Activated naive CD4-positive, alpha-beta T cell treated with anti-CD3 and anti-CD28 coated beads for 36 hours (primary cell): ENCODE measurements at regions not wholly inside any gene's neighbourhood (a gene's known extent, or its start where the extent isn't known, plus 50 kb on each side); places are given as distances from the start of the nearest gene placed in this dataset.

Experiments
- CTCF ChIA-PET: fragments of 350-600 bp; sonication (Branson Sonifier 250); formaldehyde crosslinking; loops from one replicate; lab custom pipeline; 2021; ENCODE audit warnings: antibody characterized with exemption; lab: Charles Lee
- DNase-seq: peaks from one replicate; pipeline ENCODE4 v3.0.0-alpha.2; 2020
- H3K27ac Mint-ChIP-seq: one replicate; pipeline ENCODE4 v1.8.0; 2021; ENCODE audit warnings: mild to moderate bottlenecking, mixed read lengths
- H3K27me3 Mint-ChIP-seq: one replicate; pipeline ENCODE4 v1.8.0; 2021; ENCODE audit warnings: low read depth, mixed read lengths
- H3K36me3 Mint-ChIP-seq: one replicate; pipeline ENCODE4 v1.8.0; 2021; ENCODE audit warnings: low read depth, mixed read lengths
- H3K4me1 Mint-ChIP-seq: one replicate; pipeline ENCODE4 v1.8.0; 2021; ENCODE audit warnings: low read depth, mixed read lengths
- H3K4me3 Mint-ChIP-seq: one replicate; pipeline ENCODE4 v1.8.0; 2021; ENCODE audit warnings: mild to moderate bottlenecking, moderate library complexity, mixed read lengths
- H3K9me3 Mint-ChIP-seq: one replicate; pipeline ENCODE4 v1.8.0; 2021; ENCODE audit warnings: mixed read lengths
- intact Hi-C: fragments of 100-400 bp; cut with micrococcal nuclease; formaldehyde crosslinking; loops from one replicate; pipeline ENCODE4 v1.15.1; 2023

GRCh38 chrX:69080855-69081465 is 84.3 kb downstream of the PJA1 start:
- H3K4me1 Mint-ChIP-seq = no peaks in the 10 kb centered on the region
- no peak overlapping the region for H3K4me3 Mint-ChIP-seq
- intact Hi-C loops = no loop called here
- H3K27me3 Mint-ChIP-seq = no peaks in the 10 kb centered on the region
- no peak for DNase-seq
- no peaks in the 10 kb centered on the region for H3K36me3 Mint-ChIP-seq
- H3K9me3 Mint-ChIP-seq = no peaks in the 10 kb centered on the region
- H3K27ac Mint-ChIP-seq = no peak overlapping the region
- CTCF ChIA-PET = no interaction called here

DNA sequence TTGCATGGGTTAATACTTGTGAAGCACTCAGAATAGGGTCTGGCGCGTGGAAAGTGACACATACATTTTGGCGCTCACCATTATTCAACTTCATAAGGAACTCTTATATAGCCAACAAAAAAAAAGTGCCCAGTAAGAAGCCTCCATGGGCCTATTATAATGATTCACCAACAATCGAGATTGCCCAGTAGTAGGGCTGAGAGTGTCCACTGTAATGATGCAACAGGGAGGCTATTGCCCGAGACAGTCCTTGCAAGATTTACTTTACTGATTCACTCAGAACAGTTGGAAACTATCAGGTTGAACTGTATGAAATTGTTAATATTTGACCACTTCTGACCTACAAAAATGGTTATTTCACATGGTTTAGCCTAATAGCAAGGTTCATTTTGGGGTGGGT is 86.0 kb downstream of the PJA1 start:
- intact Hi-C loops = no loop called here
- Mint-ChIP-seq H3K4me3 (no peak overlapping the region), H3K9me3 (no peaks in the 10 kb centered on the region), H3K4me1 (no peaks in the 10 kb centered on the region), H3K36me3 (no peaks in the 10 kb centered on the region), H3K27ac (no peak overlapping the region), H3K27me3 (no peaks in the 10 kb centered on the region)
- no peak for DNase-seq
- CTCF ChIA-PET = no interaction called here

- Mint-ChIP-seq H3K27me3 (no peaks in the 10 kb centered on the region), H3K9me3 (no peaks in the 10 kb centered on the region), H3K36me3 (no peaks in the 10 kb centered on the region), H3K4me1 (no peaks in the 10 kb centered on the region), H3K4me3 (no peak overlapping the region), H3K27ac (no peak overlapping the region)
- CTCF ChIA-PET = no interaction called here
- DNase-seq = no peak
- intact Hi-C loops = no loop called here
Measured at GRCh38 chrX:69077895-69078455, 87.3 kb downstream of the PJA1 start.

GRCh38 chrX:69076088-69076487 is 89.2 kb downstream of the PJA1 start:
- H3K4me3 Mint-ChIP-seq = no peak overlapping the region
- no peaks in the 10 kb centered on the region for H3K4me1 Mint-ChIP-seq
- H3K27me3 Mint-ChIP-seq = no peaks in the 10 kb centered on the region
- CTCF ChIA-PET = no interaction called here
- intact Hi-C loops = no loop called here
- H3K36me3 Mint-ChIP-seq = no peaks in the 10 kb centered on the region
- H3K27ac Mint-ChIP-seq = no peak overlapping the region
- no peaks in the 10 kb centered on the region for H3K9me3 Mint-ChIP-seq
- DNase-seq = no peak

- intact Hi-C loops = no loop called here
- H3K9me3 Mint-ChIP-seq = no peaks in the 10 kb centered on the region
- CTCF ChIA-PET = no interaction called here
- no peaks in the 10 kb centered on the region for H3K36me3 Mint-ChIP-seq
- no peaks in the 10 kb centered on the region for H3K4me1 Mint-ChIP-seq
- H3K27me3 Mint-ChIP-seq = no peaks in the 10 kb centered on the region
- H3K4me3 Mint-ChIP-seq = no peak overlapping the region
- H3K27ac Mint-ChIP-seq = no peak overlapping the region
- no peak for DNase-seq
Measured at GRCh38 chrX:69074726-69075125, 90.5 kb downstream of the PJA1 start.

DNA sequence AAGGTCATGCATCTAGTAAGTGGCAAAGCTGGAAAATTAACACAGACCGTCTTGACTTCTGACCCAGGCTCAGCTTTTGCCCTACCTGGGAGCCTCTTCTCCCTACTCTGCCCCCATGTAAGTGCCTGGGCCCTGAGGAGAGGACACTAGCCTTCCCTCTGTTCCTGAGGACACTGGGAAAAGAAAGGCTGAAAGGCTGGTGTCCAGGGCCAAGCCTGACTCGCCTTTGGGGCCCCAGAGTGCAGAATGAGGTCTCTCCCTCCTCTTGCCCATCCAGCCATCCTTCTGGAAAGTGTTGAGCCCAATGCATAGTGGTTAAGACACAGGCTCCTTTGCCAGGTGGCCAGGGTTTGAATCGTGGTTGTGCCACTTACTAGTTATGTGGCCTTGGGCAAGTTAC is 91.5 kb downstream of the PJA1 start:
- Mint-ChIP-seq H3K4me1 (no peaks in the 10 kb centered on the region), H3K36me3 (no peaks in the 10 kb centered on the region), H3K9me3 (no peaks in the 10 kb centered on the region), H3K27ac (no peak overlapping the region), H3K27me3 (no peaks in the 10 kb centered on the region), H3K4me3 (no peak overlapping the region)
- CTCF ChIA-PET = no interaction called here
- DNase-seq = no peak
- intact Hi-C loops = no loop called here

GRCh38 chrX:69073241-69073640 is 92.0 kb downstream of the PJA1 start:
- DNase-seq = no peak
- CTCF ChIA-PET = no interaction called here
- intact Hi-C loops = no loop called here
- no peaks in the 10 kb centered on the region for H3K9me3 Mint-ChIP-seq
- no peak overlapping the region for H3K27ac Mint-ChIP-seq
- no peaks in the 10 kb centered on the region for H3K27me3 Mint-ChIP-seq
- H3K4me1 Mint-ChIP-seq = no peaks in the 10 kb centered on the region
- H3K36me3 Mint-ChIP-seq = no peaks in the 10 kb centered on the region
- no peak overlapping the region for H3K4me3 Mint-ChIP-seq

- DNase-seq = no peak
- CTCF ChIA-PET = no interaction called here
- Mint-ChIP-seq H3K27ac (no peak overlapping the region), H3K4me1 (no peaks in the 10 kb centered on the region), H3K9me3 (no peaks in the 10 kb centered on the region), H3K36me3 (no peaks in the 10 kb centered on the region), H3K4me3 (no peak overlapping the region), H3K27me3 (no peaks in the 10 kb centered on the region)
- intact Hi-C loops = no loop called here
Measured at GRCh38 chrX:69072486-69073006, 92.7 kb downstream of the PJA1 start.

DNA sequence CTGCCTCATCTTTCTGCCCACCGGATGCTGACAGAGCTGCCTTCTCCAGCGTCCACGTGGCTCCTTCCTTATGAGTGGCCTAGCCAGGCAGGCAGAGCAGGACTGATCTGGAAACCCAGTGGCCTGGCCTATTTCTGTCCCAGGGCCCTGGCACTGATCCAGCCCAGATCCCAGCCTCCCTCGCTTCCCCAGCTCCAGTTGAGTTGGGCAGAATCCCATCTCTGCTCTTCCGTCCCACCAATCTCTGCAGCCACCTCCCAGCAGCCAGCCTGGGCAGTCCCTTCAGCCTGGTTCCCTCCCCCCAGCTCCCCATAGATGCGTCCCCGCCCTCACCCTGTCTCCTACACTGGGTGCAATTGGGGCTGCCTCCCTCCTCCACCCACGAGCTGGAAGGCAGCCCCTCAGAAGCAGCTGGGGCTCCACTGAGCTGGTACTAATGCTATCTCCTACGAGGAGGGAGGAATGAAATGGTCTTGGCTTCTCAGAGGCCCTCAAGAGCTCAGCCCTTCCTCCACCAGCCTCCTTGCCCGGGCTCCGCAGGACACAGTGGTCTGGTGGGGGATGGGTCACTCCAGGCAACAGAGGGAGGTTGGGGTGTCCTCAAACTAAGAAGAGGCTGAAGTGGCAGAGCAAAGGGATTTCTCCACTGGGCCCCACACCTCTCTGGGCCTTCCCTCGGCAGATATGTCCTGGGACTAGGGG is 94.2 kb downstream of the PJA1 start:
- H3K9me3 Mint-ChIP-seq = no peaks in the 10 kb centered on the region
- intact Hi-C loops = no loop called here
- no peak for DNase-seq
- H3K36me3 Mint-ChIP-seq = no peaks in the 10 kb centered on the region
- no peak overlapping the region for H3K4me3 Mint-ChIP-seq
- H3K27ac Mint-ChIP-seq = no peak overlapping the region
- no peaks in the 10 kb centered on the region for H3K27me3 Mint-ChIP-seq
- CTCF ChIA-PET = no interaction called here
- no peaks in the 10 kb centered on the region for H3K4me1 Mint-ChIP-seq

DNA sequence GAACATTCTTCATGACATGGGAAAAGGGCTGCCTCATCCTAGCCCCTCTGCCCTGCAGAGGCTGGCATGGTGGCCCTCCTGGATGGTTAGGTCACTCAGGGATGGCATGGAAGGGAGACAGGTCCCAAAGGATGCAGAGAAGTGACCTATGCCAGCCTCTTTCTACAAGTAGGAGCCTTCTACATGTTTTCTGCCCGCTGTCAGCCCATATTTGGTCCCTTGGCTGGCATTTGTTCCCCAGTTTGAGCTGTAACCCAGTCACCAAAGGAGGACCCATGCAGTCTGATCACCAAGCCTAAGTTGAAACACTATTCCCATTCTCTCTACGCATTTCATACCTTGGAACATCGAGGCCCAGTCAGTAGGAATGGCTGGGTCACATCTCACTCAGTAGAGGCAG is 95.4 kb downstream of the PJA1 start:
- no peak overlapping the region for H3K4me3 Mint-ChIP-seq
- no peaks in the 10 kb centered on the region for H3K27me3 Mint-ChIP-seq
- DNase-seq = no peak
- no peak overlapping the region for H3K27ac Mint-ChIP-seq
- CTCF ChIA-PET = no interaction called here
- intact Hi-C loops = no loop called here
- H3K4me1 Mint-ChIP-seq = no peaks in the 10 kb centered on the region
- no peaks in the 10 kb centered on the region for H3K36me3 Mint-ChIP-seq
- no peaks in the 10 kb centered on the region for H3K9me3 Mint-ChIP-seq

DNA sequence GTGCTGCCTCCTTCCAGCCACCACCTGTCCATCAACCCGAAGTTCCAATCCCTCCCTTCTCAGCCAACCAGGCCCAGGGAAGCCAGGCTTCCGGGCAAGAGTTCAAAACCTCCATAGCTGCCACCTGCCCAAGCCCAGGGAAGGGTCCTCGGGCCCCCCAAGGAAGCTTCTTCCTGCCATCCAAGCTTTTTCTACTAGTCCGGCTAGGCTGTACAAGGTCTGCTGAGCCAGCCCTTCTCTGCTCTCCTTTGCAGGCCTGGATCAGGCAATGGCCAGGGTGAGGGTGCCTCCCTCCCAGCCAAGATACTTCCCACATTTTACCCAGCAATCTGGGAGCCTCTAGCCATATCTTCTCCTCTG is 96.2 kb downstream of the PJA1 start:
- Mint-ChIP-seq H3K9me3 (no peaks in the 10 kb centered on the region), H3K4me3 (no peak overlapping the region), H3K27me3 (no peaks in the 10 kb centered on the region), H3K36me3 (no peaks in the 10 kb centered on the region), H3K27ac (no peak overlapping the region), H3K4me1 (no peaks in the 10 kb centered on the region)
- no peak for DNase-seq
- CTCF ChIA-PET = no interaction called here
- intact Hi-C loops = no loop called here

DNA sequence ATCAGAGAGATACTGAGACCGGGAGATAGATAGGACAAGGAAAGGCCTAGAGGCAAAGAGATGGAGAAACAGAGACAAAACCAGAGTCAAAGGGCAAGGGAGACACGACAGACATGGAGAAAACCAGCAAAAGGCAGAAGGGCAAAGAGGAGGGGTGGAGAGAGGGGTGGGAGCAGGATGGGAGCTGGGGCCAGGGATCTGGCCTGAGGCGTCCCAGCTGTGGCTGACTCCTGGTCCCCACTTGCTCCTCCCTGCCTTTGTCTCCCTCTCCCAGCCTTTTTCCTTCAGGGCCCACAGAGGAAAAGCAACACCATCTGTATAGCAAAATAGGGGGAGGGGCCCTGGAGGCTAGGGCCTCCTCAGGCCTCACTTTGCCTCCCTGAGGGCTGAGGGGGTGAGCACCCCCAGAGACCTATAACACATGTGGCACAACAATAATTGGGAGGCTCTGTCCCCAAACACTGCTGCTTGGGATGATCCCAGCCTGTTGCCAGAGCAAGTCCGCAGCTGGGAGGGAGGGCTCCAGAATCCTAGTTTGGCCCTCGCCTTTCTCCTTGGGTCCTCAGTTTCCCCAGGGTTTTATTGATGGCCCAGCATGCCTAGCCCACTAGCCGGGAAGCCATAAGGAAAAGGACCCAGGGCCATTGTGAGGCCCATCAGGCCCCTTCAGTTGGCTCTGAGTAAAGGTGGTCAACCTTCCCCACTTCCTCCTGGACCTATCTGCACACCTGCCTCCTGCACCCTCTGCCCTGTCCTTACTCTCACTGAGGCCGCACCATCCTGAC is 96.8 kb downstream of the PJA1 start:
- Mint-ChIP-seq H3K27ac (no peak overlapping the region), H3K36me3 (no peaks in the 10 kb centered on the region), H3K4me3 (no peak overlapping the region), H3K4me1 (no peaks in the 10 kb centered on the region), H3K27me3 (no peaks in the 10 kb centered on the region), H3K9me3 (no peaks in the 10 kb centered on the region)
- DNase-seq = no peak
- intact Hi-C loops = no loop called here
- CTCF ChIA-PET = no interaction called here
